MCF 10A (cell line): ENCODE measurements at regions not wholly inside any gene's neighbourhood (a gene's known extent, or its start where the extent isn't known, plus 50 kb on each side); places are given as distances from the start of the nearest gene placed in this dataset.

Experiments used
- BruUV-seq: library from RNA; stranded (reverse); fragments of 400-500 nt; replicated peaks from 2 replicates; lab custom pipeline; 2021; lab: Mats Ljungman, UMichigan
- CTCF ChIA-PET: fragments of 300-600 bp; sonication (Branson Sonifier 250); formaldehyde crosslinking; extraction: SDS; loops from one replicate; lab custom pipeline; 2021; ENCODE audit warnings: antibody characterized with exemption, inconsistent platforms; lab: Yijun Ruan, JAX
- POLR2A ChIA-PET: fragments of 300-600, 350-650 bp; sonication (Branson Sonifier 250); formaldehyde crosslinking; extraction: SDS; loops from one replicate; lab custom pipeline; 2020; ENCODE audit warnings: antibody characterized with exemption, inconsistent platforms; lab: Yijun Ruan, JAX
- DNase-seq: peaks from one replicate; pipeline ENCODE4 v3.0.0-alpha.2; 2018; ENCODE audit not compliant: unreplicated experiment
- H3K27ac Mint-ChIP-seq: one replicate; pipeline ENCODE4 v1.8.0; 2022; ENCODE audit warnings: mild to moderate bottlenecking, low read depth, mixed read lengths; ENCODE audit not compliant: unreplicated experiment
- H3K27me3 Mint-ChIP-seq: one replicate; pipeline ENCODE4 v1.8.0; 2022; ENCODE audit warnings: mixed read lengths; ENCODE audit not compliant: insufficient read depth, unreplicated experiment
- H3K36me3 Mint-ChIP-seq: one replicate; pipeline ENCODE4 v1.8.0; 2022; ENCODE audit warnings: mild to moderate bottlenecking, moderate library complexity, mixed read lengths; ENCODE audit not compliant: insufficient read depth, unreplicated experiment
- H3K4me1 Mint-ChIP-seq: one replicate; pipeline ENCODE4 v1.8.0; 2022; ENCODE audit warnings: mixed read lengths; ENCODE audit not compliant: insufficient read depth, unreplicated experiment
- H3K4me3 Mint-ChIP-seq: one replicate; pipeline ENCODE4 v1.8.0; 2022; ENCODE audit warnings: mild to moderate bottlenecking, moderate library complexity, mixed read lengths; ENCODE audit not compliant: unreplicated experiment
- H3K9me3 Mint-ChIP-seq: one replicate; pipeline ENCODE4 v1.8.0; 2022; ENCODE audit warnings: mixed read lengths; ENCODE audit not compliant: unreplicated experiment
- intact Hi-C: fragments of 100-400 bp; cut with micrococcal nuclease; formaldehyde crosslinking; loops from 2 replicates; pipeline ENCODE4 v1.14.1; 2022
- TF ChIP-seq, protein P1 (sequence below): fragments of 200-600 bp; IDR thresholded peaks from one replicate; pipeline ENCODE4 v1.8.0; 2022; ENCODE audit warnings: antibody characterized with exemption, mild to moderate bottlenecking; ENCODE audit not compliant: unreplicated experiment

DNA sequence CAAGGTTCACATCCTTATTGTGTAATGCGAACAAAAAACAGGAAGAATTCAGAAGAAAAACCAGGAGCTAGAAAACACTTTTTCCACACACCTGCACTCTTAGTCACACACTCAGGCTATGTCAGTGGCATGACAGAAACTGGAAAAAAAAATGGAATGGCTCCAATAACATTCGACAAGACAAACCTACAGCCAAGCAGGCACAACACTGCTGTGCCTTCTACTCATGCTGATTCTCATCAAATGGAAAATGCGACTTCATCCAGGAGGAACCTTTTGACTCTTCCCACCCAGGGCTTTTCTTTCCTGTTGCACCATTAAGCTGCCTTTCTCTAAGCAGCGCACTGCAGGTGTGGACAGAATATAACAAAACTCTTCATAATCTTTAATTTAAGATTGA, 163.2 kb upstream of the BTBD3 start:
- BruUV-seq = no TSS peak
- H3K4me3 Mint-ChIP-seq = no peak overlapping the region
- no peak for DNase-seq
- no peaks in the 10 kb centered on the region for H3K36me3 Mint-ChIP-seq
- peaks cover 8% of the 10 kb centered on the region for H3K9me3 Mint-ChIP-seq
- TF ChIP-seq, protein P1, sequence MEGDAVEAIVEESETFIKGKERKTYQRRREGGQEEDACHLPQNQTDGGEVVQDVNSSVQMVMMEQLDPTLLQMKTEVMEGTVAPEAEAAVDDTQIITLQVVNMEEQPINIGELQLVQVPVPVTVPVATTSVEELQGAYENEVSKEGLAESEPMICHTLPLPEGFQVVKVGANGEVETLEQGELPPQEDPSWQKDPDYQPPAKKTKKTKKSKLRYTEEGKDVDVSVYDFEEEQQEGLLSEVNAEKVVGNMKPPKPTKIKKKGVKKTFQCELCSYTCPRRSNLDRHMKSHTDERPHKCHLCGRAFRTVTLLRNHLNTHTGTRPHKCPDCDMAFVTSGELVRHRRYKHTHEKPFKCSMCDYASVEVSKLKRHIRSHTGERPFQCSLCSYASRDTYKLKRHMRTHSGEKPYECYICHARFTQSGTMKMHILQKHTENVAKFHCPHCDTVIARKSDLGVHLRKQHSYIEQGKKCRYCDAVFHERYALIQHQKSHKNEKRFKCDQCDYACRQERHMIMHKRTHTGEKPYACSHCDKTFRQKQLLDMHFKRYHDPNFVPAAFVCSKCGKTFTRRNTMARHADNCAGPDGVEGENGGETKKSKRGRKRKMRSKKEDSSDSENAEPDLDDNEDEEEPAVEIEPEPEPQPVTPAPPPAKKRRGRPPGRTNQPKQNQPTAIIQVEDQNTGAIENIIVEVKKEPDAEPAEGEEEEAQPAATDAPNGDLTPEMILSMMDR = no peak
- no peak overlapping the region for H3K27ac Mint-ChIP-seq
- H3K27me3 Mint-ChIP-seq = no peaks in the 10 kb centered on the region
- intact Hi-C loops = no loop called here
- POLR2A ChIA-PET = no interaction called here
- CTCF ChIA-PET = no interaction called here
- no peaks in the 10 kb centered on the region for H3K4me1 Mint-ChIP-seq

DNA sequence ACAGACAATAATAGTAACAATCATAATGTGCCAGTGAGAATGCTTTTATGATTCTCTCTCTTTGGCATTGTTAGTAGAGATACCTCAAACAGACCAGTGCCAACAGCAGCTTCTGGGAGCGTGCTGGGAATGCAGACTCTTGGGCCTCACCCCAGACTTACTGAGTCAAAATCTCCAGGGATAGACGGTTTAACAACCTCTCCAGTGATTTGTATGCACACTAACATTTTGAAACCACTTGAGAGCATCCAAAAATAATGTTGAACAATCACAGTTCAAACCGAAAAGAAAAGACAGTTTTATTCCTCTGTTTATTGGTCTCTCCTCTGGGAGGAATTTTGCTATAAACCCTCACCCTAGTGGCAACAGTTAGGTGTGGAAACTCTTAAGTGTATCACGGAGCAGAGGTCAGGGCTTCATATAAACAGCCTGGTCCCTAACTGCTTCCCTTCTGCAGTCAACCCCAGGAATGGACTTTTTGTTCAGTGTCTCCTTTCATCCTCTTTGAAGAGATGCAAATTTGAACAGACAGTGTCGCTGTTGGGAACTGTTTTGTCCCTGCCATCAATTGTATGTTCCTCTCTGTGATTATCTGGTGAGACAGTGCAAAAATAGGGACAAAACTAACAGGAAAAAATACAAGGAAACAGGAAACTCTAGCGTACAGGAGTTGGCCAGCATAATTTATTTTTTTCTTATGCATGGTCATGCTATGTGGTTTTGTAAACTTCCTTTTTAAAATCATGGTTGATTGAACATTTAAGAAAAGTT, 162.4 kb upstream of the BTBD3 start:
- H3K27me3 Mint-ChIP-seq = no peaks in the 10 kb centered on the region
- H3K36me3 Mint-ChIP-seq = no peaks in the 10 kb centered on the region
- ChIA-PET POLR2A (no interaction called here), CTCF (no interaction called here)
- H3K4me1 Mint-ChIP-seq = no peaks in the 10 kb centered on the region
- H3K9me3 Mint-ChIP-seq = peaks cover 8% of the 10 kb centered on the region
- intact Hi-C loops = no loop called here
- DNase-seq = no peak
- no peak overlapping the region for H3K27ac Mint-ChIP-seq
- TF ChIP-seq, protein P1 = no peak
- BruUV-seq = no TSS peak
- H3K4me3 Mint-ChIP-seq = no peak overlapping the region

DNA sequence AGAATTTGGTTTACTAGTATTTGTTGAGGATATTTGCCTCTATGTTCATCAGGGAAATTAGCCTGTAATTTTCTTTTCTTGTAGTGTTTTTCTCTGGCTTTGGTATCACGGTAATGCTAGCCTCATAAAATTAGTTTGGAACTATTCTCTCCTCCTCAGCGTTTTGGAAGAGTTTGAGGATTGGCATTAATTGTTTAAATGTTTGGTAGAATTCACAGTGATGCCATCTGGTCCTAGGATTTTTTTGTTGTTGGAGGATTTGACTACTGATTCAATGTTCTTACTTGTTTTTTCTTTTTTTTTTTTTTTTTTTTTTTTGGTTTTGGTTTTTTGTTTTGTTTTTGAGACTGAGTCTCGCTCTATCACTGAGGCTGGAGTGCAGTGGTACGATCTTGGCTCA, 156.2 kb upstream of the BTBD3 start:
- H3K4me1 Mint-ChIP-seq = no peaks in the 10 kb centered on the region
- BruUV-seq = no TSS peak
- ChIA-PET CTCF (no interaction called here), POLR2A (no interaction called here)
- TF ChIP-seq, protein P1 = no peak
- H3K27ac Mint-ChIP-seq = no peak overlapping the region
- no peaks in the 10 kb centered on the region for H3K27me3 Mint-ChIP-seq
- intact Hi-C loops = no loop called here
- no peak overlapping the region for H3K4me3 Mint-ChIP-seq
- no peak for DNase-seq
- no peaks in the 10 kb centered on the region for H3K36me3 Mint-ChIP-seq
- H3K9me3 Mint-ChIP-seq = peaks cover 6% of the 10 kb centered on the region

DNA sequence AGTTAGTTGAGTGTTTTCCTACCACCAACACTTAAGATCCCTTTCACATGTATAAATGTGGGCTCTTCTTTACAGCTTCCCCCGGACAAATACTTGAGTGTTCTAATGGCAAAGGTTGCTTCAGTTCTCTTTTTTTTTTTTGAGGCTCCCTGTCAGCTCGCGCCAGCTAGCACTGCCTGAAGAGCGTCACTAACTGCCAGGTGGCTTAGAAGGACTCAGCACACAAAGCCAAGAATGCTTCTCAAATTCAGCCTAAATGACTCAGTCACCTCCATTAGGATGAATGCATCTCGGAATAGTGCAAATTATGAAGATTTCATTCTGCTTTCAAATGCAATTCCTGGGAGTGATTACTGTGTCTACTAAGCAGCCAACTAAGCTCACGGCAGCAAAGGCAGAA, 150.7 kb upstream of the BTBD3 start:
- no peak for DNase-seq

More for the DNA sequence above, 150.7 kb upstream of the BTBD3 start:
- intact Hi-C loops = no loop called here
- POLR2A ChIA-PET = interaction anchor here (1.0 kb wide), 1 partner anchor 19 kb away, joined by 3 read pairs; no protein-coding TSS in a partner anchor
- CTCF ChIA-PET = interaction anchor here (0.7 to 0.8 kb wide), 2 partner anchors 164 to 202 kb away, joined by 4 to 6 read pairs; no protein-coding TSS in a partner anchor
- H3K27me3 Mint-ChIP-seq = no peaks in the 10 kb centered on the region
- peaks cover 6% of the 10 kb centered on the region for H3K9me3 Mint-ChIP-seq
- no TSS peak for BruUV-seq
- H3K36me3 Mint-ChIP-seq = no peaks in the 10 kb centered on the region
- H3K27ac Mint-ChIP-seq = no peak overlapping the region
- TF ChIP-seq, protein P1 = no peak
- no peak overlapping the region for H3K4me3 Mint-ChIP-seq
- peaks cover 6% of the 10 kb centered on the region for H3K4me1 Mint-ChIP-seq
